Psoas muscle (tissue), 7 donors: ENCODE measurements at regions not wholly inside any gene's neighbourhood (a gene's known extent, or its start where the extent isn't known, plus 50 kb on each side); places are given as distances from the start of the nearest gene placed in this dataset.

ENCODE experiments used
- ATAC-seq, 4 donors: fragments of 200-7000 bp; cut with Tn5 transposase; one replicate each; pipeline ENCODE4 v1.9.1; 2020; ENCODE audit warnings: moderate library complexity in 3 of 4, mild to moderate bottlenecking in 2 of 4
- DNase-seq, 2 donors: peaks; one replicate each; pipeline ENCODE4 v3.0.0-alpha.2; 2020
- H3K27ac ChIP-seq: fragments of 200-600 bp; one replicate; pipeline ENCODE4 v1.8.0; 2022
- H3K27me3 ChIP-seq, 3 donors: fragments of 200-600 bp in 1 of 3; one replicate each; pipeline versions ENCODE4 v1.6.1 to v1.8.0; 2013 to 2022; ENCODE audit warnings: low read length in 2 of 3, mild to moderate bottlenecking in 2 of 3, moderate library complexity in 1 of 3; ENCODE audit not compliant: insufficient read depth in 3 of 3
- H3K36me3 ChIP-seq, 2 donors: fragments of 200-600 bp in 1 of 2; one replicate each; pipeline versions ENCODE4 v1.6.1 to v1.8.0; 2013 to 2022; ENCODE audit warnings: low read depth in 1 of 2, mild to moderate bottlenecking in 1 of 2, moderate library complexity in 1 of 2; ENCODE audit not compliant: insufficient read depth in 1 of 2
- H3K4me1 ChIP-seq: fragments of 200-600 bp; one replicate; pipeline ENCODE4 v1.8.0; 2022
- H3K4me3 ChIP-seq: fragments of 200-600 bp; one replicate; pipeline ENCODE4 v1.8.0; 2022; ENCODE audit warnings: mild to moderate bottlenecking
- H3K9me3 ChIP-seq: fragments of 200-600 bp; one replicate; pipeline ENCODE4 v1.8.0; 2022
- CTCF ChIP-seq: fragments of 200-600 bp; IDR thresholded peaks from one replicate; pipeline ENCODE4 v1.8.0; 2022; ENCODE audit warnings: antibody characterized with exemption
- WGBS, 3 donors: extraction: QIAGEN DNeasy Blood & Tissue Kit; methylation state at CpG; one replicate each; pipeline versions ENCODE4 v1.1.6 to v1.1.7; 2013; 5-methylcytosine and 5-hydroxymethylcytosine counted together
- intact Hi-C, 2 donors: fragments of 100-400 bp; cut with DNase I; formaldehyde crosslinking; loops; one replicate each; pipeline versions ENCODE4 v1.11.0 to v1.14.2; 2022
- donor health status: healthy with polysubstance abuse.
- donor health status: DM: no; HTN: no; CAD: no; lungs with moderate emphysema.
- donor health status: Bipolar disorder and iron deficiency.
- donor health status: healthy.
- donor health status: DM: yes; HTN: yes; CAD: no.
- donor health status: DM: no; HTN: no; CAD: no.
- donor health status: DM: yes; HTN: yes; CAD: no.

DNA sequence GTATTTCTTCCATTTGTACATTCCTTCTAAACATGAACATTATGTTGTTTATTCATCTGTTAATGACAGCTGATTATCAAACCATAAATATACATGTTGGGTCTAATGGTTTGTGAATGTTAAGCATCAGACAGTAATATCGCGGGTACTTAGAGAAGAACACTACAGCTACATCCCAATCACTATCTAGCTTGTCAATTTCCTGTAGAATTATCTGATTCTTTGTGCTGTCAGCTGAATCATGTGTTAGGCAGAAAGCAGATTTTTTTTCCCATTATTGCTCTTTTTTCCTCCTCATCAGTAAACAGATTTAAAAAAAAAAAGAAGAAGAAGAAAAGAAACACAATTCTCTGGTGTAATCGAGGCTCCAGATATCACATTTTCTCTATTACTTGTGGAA, 183.6 kb upstream of the CTBP2 start:
- intact Hi-C loops, result loop anchor here (2.0 to 10.0 kb wide), 4 partner anchors 77 to 295 kb away; partner anchors contain the start of gene CTBP2 (in 2 of the 2)
- no peaks in the 10 kb centered on the region for H3K4me1 ChIP-seq
- WGBS, 3 donors, result 86 to 92% (median 91%) methylated on average over 3 of the region's 3 CpGs
- no peak overlapping the region for H3K4me3 ChIP-seq
- DNase-seq (no peak), ATAC-seq (no peak)
- no peaks in the 10 kb centered on the region for H3K9me3 ChIP-seq
- H3K27me3 ChIP-seq, result no peaks in the 10 kb centered on the region
- no peaks in the 10 kb centered on the region for H3K36me3 ChIP-seq
- no peak overlapping the region for H3K27ac ChIP-seq
- no peak for TF ChIP-seq CTCF

DNA sequence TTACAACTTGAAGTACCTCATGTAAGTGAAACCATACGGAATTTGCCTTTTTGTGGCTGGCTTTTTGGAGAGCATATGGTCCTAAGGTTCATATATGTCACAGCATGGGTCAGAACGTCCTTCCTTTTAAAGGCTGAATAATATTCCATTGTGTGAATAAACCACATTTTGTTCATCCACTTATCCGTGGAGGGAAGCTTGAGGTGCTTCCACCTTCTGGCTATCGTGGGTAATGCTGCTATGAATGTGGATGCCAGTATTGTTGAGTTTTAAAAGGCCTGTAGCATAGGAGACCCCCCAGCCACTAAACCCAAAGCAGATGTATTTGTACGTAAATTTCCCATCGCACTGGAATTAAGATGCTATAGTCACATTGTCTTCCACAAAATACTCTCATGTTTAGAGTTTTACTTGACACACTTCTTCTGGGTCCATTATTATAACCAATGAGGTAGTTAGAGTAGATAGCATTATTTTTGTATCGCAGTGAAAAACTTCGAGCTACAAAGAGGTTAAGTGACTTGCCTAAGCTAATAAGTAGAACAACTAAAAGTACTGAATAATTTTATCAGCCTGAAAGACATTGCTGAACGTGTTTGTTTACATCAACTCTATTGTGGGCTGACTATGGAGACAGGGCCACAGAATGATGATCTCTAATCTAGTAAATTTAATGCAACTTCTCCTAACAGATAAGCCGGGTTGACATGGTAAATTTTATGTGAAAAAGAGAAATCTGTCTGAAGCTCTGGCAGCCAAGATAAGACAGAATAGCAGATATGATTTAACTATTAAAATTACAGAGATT, 183.0 kb upstream of the CTBP2 start:
- DNase-seq (no peak), ATAC-seq (peak in 2 of 4 donors; percentile 51 to 60)
- no peak overlapping the region for H3K4me3 ChIP-seq
- no peaks in the 10 kb centered on the region for H3K27me3 ChIP-seq
- H3K9me3 ChIP-seq, result no peaks in the 10 kb centered on the region
- intact Hi-C loops, result loop anchor here (2.0 to 10.0 kb wide), 3 partner anchors 179 to 295 kb away; partner anchors contain the start of gene CTBP2 (in 2 of the 2)
- H3K36me3 ChIP-seq, result no peaks in the 10 kb centered on the region
- H3K27ac ChIP-seq, result no peak overlapping the region
- TF ChIP-seq CTCF, result peak; percentile 70
- 69 to 71% (median 70%) methylated on average over 10 of the region's 10 CpGs for WGBS, 3 donors
- H3K4me1 ChIP-seq, result no peaks in the 10 kb centered on the region

DNA sequence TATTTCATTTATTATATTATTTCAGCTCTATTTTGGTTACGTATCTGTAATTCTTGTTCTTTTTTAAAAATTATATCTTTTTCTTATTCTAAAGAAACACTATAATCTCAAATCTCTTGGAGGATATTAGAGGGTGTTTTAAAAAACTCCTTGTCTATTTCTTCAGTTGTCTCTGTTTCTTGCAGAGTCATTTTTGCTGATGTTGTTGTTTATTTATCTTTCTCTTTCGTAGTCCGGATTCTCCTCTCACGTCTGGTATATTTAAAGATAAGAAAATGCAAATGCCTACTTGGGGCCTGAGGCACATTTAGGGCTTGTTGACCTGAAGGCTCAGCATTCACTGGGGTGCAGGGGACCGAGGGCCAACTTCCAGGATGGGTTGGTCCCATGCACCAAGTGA, 181.2 kb upstream of the CTBP2 start:
- ATAC-seq, result no peak
- intact Hi-C loops, result loop anchor here (2.0 to 10.0 kb wide), 3 partner anchors 177 to 293 kb away; partner anchors contain the start of gene CTBP2 (in 2 of the 2)

GRCh38 chr10:125340903-125341302, 180.5 kb upstream of the CTBP2 start:
- intact Hi-C loops, result loop anchor here in 1 of 2 donors (10.0 kb wide), 1 partner anchor 176 kb away; the partner anchor contains the start of gene CTBP2
- WGBS, 3 donors, result 71 to 76% (median 73%) methylated on average over 4 of the region's 4 CpGs
- Histone ChIP-seq H3K4me1 (no peaks in the 10 kb centered on the region), H3K27me3 (no peaks in the 10 kb centered on the region), H3K27ac (no peak overlapping the region), H3K36me3 (no peaks in the 10 kb centered on the region), H3K4me3 (no peak overlapping the region), H3K9me3 (no peaks in the 10 kb centered on the region)
- ATAC-seq (no peak), DNase-seq (no peak)
- TF ChIP-seq CTCF, result no peak

More for the DNA sequence above, 181.2 kb upstream of the CTBP2 start:
- Histone ChIP-seq H3K4me1 (no peaks in the 10 kb centered on the region), H3K27ac (no peak overlapping the region), H3K36me3 (no peaks in the 10 kb centered on the region), H3K9me3 (no peaks in the 10 kb centered on the region), H3K4me3 (no peak overlapping the region), H3K27me3 (no peaks in the 10 kb centered on the region)
- DNase-seq, result no peak
- TF ChIP-seq CTCF, result no peak
- WGBS, 3 donors, result 87 to 92% (median 90%) methylated on average over 5 of the region's 5 CpGs
